NCI-H1092 (cell line): ENCODE measurements at regions not wholly inside any gene's neighbourhood (a gene's known extent, or its start where the extent isn't known, plus 50 kb on each side); places are given as distances from the start of the nearest gene placed in this dataset.

ENCODE experiments used
- DNase-seq: peaks from one replicate; lab custom pipeline; 2025; lab: John Stamatoyannopoulos, UW

DNA sequence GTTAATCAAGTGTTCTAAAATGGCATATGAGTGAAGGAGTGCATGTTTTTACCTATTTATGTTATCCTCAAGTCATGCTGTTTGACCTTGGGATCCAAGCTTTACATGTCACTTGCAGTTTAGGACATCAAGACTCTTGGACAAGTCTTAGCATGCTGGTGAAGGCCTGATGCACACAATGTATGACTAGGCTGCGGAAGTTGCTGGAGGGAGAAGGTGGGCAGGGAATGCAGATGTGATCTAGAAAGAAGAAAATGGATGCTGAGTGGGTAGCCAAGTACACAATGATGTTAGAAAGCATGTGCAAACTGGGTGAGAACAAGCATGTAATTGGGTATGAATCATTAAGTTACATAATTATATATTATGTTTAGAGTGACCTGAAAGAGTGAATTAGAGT, 301.8 kb downstream of the BRINP2 start:
- DNase-seq: no peak

DNA sequence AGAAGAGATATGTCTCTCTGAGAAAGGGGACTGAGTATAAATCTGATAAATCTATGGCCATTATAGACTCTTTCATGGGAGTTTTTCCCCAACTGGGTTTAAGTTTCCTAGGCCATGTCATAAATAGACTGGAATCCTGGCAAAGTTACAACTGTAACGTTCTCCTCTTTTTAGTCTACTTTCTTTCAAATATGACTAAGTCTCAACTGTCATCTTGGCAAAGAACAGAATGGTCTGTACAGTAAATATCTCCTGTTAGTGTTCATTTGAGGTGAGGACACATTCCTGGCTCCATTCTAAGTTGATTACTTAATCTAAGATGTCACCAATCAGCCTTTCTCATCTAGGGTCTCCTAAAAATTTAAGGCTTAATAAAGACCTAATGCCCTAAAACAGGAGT, 300.5 kb downstream of the BRINP2 start:
- no peak for DNase-seq

DNA sequence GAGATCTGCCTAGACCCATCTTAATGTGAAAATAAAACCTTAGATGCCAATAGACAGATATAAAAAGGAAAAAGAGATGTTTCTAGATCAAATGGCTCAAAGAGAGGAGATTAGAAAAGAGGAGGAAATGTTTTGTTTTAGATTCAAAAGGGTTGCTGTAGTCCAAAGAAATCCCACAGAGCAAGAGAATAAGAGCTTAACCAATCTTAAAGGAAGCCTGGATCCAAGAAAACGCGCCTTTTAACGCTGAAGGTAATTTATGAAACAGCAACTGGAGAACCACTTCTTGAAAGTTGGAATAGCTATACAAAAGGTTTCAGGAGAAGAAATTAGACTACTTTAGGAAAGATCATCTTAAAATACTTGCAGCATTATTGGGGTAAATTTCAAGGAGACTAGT, 298.8 kb downstream of the BRINP2 start:
- DNase-seq: no peak

DNA sequence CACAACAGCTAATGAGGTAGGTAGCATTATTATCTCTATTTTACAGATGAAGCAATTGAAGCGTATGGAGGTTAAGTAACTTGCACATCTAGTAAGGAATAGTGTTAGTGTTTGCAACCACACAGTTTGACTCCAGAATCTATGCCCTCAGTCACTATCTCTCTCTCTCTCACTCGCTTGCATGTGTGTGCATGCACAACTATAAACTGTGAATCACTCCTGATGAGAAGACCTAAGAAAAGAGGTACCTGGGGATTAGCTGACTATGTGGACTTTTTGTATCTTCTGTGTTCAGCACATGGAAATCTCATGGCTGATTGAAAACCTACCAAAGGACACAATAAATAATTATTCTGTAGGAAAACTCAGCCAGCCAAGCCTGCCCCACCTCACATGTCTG, 295.5 kb downstream of the BRINP2 start:
- DNase-seq: no peak

DNA sequence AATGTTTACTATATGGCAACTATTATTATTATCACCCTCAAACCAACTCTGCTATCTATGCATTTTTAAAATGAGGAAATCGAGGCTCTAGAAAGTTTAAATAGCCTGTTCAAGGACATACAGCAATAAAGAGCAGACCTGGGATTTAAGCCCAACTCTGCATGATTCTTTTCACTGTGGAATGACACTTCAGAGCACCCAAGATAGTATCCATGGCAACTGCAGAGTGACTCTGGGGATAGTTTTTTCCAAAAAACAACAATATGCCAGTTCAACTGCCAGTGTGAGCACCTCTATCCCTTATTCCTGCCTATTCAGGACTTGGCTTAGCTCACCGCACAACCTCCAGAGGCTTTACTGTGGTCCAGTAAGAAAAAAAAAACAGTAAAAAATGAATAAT, 293.9 kb downstream of the BRINP2 start:
- peak; percentile 29 for DNase-seq

DNA sequence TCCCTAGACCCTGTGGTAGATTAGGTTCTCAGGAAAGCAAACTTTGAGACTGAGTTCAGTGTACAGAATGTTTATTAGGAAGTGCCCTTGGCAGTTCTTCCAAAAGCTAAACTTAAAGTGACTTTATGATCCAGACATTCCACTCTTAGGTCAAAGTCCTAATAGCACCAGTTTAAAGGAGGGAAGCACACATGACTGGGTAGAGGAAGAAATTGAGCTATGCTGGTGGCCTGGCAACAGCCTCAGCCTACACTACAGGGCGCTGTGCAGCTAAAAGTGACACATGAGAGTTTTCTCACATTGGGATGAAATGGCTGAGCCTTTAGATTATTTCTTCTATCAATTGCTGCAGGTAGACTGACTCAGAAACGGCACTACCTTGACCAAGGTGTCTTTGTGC, 280.4 kb downstream of the BRINP2 start:
- no peak for DNase-seq

DNA sequence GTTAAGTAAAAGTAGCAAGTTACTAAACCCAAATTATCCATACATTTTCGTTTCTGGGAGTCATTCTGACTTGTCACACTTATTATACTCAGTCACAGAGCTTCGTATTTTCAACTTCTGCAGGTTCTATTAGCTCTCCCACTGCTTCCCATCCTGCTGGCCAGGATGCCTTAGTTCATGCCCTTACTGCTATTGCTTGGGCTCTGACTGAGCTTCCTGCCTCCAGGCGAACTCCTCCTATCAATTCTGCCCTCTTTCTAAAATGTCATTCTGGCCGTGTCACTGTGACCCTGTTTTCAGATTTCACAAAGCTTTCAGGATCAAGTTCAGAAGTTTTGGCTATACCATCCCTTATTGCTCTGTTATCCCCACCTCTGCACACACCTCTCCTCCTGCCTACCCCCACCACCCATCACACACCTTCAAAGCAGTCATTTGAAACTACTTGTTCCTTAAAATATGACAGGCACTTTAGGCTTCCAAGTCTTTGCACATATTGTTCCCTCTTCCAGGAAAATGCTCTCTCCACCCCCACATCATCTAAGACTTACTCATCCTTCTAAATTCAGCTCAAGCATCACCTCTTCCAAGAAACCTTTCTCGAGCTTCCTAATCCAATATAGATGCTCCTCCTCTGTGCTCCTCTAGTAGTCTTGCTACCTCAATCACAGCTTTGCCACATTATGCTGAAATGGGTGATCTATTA, 278.0 kb downstream of the BRINP2 start:
- DNase-seq: no peak

DNA sequence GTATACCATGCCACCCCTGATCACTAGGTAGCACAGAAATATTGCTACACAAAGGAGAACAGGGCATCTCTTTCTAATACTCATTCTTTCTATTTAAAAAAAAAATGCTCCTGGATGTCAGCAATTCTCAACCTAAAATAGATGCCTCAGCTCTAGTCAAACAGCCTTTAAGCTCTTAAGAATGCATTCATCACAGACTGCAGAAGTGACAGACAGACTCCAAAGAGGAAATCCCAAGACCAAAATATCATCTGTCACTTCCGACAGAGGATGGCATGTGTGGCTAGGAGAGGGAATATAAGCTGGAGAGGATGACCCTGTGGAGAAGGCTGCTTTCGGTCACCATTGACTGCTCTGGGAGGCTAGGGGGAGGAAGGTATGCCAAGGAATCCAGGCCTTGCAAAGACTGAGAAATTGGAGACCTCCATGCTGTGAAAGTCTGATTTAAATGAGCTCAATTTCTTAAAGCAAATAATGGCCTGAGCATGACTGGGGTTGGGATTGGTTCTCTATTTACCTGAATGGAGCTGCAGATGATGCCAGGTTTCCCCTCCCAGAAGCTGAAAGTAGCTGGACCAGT, 277.4 kb downstream of the BRINP2 start:
- no peak for DNase-seq

DNA sequence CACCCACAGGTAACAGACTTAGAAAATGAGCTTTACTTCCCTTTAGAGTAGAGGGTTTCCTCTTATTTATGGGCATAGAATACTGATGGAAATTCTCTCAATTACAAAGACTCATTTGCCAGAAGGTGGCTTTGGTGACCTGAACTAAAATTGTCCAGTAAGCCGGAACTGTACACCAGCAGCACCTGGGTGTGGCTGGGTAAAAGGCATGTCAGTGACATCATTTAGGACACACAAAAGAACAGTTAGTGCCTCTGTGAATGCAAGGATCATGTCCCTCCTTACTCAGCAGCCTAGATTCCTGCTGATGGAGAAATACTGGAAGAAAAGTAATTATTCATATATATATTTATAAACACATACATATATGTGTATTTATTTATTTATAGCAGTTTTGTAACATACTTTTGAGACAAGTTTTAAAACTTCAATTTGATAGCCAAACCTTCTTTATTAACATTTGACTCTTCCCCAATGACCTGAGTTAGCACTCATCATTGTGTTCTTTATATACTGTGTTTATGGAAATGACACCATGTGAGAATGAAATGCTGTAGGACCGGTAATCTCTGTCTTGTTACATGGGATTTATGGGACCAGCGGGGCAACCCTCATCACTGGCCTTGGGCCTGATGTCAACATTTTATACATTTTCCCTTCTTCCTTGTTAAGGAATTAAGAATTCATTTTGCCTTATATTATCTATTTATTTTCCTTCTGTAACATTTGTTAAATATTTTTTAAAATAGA, 274.4 kb downstream of the BRINP2 start:
- DNase-seq: no peak

DNA sequence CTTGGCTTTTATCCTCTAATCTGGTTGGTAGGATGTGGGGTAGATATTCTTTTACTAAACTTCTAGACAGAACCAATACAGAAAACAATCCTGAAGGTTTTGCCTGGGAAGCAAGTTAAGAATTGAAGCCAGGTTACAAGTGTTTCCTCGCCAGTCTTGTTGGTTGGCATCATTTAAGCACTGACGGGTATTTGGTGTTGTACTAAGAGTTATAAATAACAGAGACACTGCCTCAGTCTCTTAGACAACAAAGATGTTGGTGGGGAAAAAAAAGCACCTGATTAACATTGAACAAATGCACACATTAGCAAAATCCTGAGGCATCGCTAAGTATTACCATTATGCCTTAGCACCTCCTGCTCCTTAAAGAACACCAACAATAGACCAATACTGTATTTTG, 272.2 kb downstream of the BRINP2 start:
- DNase-seq: no peak

DNA sequence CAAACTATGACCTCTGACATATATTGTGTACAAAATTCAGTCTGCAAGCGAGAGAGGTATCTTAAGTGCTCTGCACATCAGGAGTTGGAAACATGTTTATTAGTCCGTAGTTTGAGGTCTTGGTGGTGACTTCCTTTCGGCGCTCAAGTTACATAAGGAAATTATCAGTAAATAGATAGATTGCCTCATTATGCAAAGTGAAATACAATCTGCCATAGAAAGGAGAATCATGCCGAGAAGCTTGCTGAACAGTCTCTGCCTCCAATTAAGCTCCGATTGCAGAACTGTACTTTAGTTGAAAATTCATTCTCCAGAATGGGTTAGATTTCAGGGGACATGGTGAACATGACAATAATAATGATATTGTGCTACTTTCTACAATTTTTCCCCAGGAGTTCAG, 271.8 kb downstream of the BRINP2 start:
- DNase-seq: no peak

DNA sequence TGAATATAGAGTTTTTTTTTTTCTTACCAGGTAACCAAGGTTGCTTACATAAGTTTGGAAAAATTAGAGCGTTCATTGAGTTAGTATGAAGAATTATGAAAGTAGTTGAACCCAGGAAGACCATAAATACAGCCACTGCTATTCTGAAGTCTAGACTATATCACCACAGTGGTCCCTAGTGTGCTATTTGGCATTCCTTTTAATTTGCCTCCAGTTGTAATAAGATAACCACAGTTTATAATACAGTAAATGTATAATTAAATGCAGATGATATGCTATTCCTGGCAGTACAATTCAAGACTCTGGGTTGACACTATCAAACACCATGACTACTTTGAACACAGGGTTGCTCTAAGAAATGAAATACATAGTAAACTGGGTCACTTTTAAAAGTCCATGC, 270.5 kb downstream of the BRINP2 start:
- no peak for DNase-seq

DNA sequence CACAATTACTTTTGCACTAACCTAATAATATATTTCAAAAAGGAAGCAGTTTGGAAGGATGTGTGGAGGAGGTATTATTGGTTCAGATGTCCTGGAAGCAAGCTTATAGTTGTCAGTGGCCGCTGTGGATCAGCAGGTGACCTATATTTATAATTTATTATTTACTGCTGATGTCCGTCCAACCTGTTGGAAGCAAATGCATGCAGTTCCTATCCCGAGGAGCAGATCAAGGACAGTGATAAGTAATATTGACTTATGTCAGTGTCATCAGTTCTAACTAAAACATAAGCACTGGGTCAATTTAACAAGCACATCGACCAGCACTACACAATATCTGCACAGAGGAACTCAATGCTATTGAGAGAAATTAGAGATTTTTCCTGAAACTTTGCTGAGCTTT, 270.1 kb downstream of the BRINP2 start:
- no peak for DNase-seq

DNA sequence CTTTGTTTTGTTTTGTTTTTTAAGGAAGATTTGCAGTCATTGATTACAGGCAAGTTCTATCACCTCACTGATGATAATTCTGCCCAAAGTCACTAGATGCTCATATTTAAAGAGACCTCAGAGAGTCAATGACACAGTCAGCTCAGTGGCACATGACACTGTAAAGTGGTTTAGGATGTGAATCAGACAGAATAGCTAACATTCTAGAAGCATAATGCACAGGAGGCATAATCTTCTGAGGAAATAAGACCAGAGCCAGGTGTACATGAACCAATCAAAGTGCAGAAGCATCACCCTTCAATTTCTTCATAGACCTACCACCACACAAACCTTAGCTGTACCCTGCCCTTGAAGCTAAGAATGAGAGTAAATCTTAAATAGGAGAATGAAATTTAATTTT, 268.5 kb downstream of the BRINP2 start:
- DNase-seq: no peak

DNA sequence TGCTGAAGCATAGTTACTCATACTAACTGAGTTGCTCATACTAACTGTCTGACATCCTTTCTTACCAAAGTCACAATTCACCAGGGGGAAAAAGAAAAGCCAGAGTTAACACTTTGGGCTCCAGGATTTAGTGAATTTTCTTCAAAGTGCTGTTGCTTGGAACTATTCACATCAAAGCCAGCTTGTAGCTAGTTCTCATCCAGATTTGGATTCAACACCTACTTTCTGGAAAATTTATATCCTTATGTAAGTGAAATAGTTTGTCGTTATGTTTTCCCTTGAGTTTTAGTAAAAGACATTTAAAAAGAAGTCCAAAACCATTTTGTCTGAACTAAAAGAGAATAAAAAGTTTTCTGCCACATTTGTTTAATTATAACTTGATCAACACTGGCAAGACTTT, 264.6 kb downstream of the BRINP2 start:
- DNase-seq: no peak

DNA sequence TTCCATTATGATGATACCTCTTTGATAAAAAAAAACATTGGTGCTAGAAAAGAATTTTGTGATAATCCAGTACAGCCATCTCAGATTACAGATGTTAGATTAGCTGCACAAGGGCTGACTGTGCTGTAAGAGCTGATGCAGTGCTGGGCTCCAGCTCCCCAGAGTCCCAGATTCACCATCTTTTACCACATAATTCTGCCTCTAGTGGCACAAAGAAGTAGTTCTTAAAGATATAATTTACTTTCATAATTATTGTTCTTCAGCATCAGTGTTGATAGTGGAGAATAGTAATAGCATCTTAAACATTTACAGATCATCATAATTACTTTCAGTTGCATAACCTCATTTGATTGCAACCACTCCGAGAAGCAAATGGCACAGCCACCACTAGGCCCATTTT, 262.1 kb downstream of the BRINP2 start:
- no peak for DNase-seq

DNA sequence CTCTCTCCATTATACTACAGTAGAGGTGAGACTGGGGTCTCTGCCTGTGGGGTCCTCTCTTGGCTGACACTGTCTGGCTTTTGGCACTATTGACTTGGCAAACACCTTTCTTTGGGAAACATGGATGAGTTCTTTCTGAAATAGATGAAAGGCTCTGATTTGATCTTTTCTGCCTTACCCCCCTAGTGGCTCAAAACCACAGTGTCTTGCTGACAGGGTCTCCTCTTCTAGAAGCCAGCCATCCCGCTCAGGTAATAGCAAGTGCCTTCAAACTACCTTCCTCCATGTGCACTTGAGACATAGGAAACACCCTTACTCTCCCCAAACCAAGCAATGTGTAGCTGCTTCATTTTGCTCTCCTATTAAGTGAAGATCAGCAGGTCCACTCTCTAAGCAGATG, 260.4 kb downstream of the BRINP2 start:
- no peak for DNase-seq

DNA sequence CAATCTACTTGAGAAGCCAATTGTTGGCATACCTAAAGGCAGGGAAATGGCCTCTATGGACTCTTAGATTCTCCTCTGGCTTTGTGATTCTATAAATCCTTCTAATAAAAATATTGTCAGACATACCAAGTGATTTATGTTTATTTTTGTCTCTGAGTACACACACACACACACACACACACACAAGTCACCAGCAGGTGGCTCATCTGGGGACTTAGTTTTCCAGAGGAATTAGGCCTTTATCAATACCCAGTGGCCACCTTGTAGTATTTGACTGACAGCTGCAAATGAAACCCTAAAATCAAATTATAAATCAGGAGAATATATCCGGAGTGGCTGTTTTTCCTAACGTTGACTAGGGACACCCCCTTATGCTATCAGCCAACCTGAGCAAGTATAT, 258.5 kb downstream of the BRINP2 start:
- no peak for DNase-seq

DNA sequence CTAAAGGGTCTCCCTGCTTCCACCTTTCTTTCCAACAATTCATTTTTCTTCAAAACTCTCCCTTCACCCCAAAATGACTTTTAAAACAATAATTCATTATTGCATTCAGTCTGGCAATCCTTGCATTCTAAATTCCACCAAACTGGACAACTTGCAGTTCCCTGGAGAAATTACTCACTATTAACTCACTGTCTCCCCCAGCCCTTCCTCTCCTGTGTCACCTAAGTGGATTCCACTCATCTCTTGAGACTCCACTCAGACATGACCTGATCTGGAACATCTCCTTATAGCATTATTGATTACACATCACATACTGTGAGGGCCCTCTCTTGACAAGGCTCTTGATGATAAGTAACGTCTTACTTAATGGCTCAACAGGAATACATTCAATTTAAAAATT, 257.1 kb downstream of the BRINP2 start:
- DNase-seq: no peak

DNA sequence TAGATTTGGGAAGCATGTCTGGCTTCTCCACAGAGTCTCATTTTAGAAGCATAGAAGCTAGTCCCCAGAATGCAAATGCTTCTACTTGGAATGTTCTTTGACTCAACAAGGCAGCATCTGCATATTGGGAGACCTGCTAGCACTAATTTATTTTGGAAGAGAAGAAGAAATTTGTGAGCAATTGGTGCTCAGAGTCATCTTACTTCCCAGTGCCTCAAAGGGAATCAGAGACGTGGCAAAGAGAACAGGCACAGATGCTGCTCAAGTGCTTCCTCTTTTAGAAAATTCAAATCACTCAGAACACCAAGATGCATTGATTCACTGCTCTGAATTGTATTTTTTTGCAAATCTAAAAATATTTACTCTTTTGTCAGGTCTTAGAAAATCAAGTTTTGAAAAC, 255.7 kb downstream of the BRINP2 start:
- no peak for DNase-seq

DNA sequence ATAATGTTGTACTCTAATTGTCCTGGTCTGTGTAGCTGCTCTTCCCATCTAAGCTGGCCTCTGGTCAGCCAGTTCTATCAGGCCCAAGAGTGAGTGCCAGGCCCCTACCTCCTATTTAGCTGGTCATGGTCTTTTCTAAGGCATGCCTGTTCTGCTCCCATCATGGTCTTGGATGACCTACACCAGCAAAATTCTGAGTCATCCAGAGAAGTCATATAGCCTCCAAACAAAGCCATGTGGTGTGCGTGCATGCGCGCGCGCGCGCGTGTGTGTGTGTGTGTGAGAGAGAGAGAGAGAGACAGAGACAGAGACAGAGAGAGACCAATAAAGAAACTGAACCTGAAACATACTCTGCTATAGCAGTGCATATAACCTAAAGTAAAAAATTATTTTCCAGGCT, 254.4 kb downstream of the BRINP2 start:
- no peak for DNase-seq

DNA sequence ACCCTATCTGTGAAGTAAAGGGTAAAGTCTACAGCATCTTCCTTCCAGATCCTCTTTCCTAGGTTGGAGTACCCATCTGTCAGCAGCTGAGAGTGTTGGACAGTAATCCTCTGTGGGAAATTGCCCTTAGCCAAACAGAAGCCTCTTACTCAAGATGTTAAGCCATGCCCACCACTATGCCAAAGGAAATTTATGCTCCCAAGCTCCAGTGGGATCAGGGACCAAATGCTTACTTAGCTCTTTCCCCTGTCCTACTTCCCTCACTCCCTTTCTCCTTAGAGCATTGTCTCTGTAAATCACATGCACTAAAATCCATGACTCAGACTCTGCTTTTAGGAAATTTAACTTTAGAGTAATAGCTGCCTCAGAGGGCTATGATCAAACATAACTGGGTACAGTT, 254.0 kb downstream of the BRINP2 start:
- no peak for DNase-seq

DNA sequence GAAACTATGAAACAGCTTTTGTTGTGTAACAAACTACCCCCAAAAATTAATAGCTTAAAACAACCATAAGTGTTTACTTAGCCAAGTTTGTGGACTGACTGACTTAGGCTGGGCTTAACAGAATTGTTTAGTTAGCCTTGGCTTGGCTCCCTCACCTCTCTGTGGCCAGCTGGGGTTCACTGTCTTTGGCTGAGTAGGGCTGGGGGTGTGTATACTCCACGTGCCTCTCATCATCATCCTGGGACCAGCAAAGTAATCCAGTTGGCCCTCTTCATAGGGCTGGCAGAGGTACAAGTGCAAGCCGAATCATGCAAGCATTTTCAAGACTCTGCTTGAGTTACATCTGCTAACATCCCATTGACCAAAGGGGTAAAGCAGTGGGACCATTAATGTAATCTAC, 252.3 kb downstream of the BRINP2 start:
- no peak for DNase-seq
